AG04449 (cell line): ENCODE measurements at regions not wholly inside any gene's neighbourhood (a gene's known extent, or its start where the extent isn't known, plus 50 kb on each side); places are given as distances from the start of the nearest gene placed in this dataset.

Experiments
- CTCF ChIA-PET: fragments of 350-600 bp; formaldehyde crosslinking; extraction: SDS; loops from one replicate; lab custom pipeline; 2021; ENCODE audit warnings: antibody characterized with exemption; lab: Yijun Ruan, JAX
- POLR2A ChIA-PET: fragments of 400-600, 350-600 bp; formaldehyde crosslinking; extraction: SDS; loops from one replicate; lab custom pipeline; 2020; ENCODE audit warnings: antibody characterized with exemption, inconsistent platforms; lab: Yijun Ruan, JAX
- DNase-seq: peaks from one replicate; pipeline ENCODE4 v3.0.0-alpha.2; 2010; ENCODE audit warnings: low read depth, low spot score
- H3K4me3 ChIP-seq: 2 replicates; pipeline ENCODE4 v1.5.1; 2011; ENCODE audit warnings: low read depth, mild to moderate bottlenecking, control low read depth, low read length
- TF ChIP-seq, protein P1 (sequence below): IDR thresholded peaks from one replicate; pipeline ENCODE4 v1.5.1; 2011; ENCODE audit warnings: mild to moderate bottlenecking, moderate library complexity, low read length, control low read depth, inconsistent platforms; ENCODE audit not compliant: insufficient read depth; ENCODE audit errors: missing control alignments

GRCh38 chr3:72548981-72549380 lies 299.3 kb downstream of the SHQ1 start:
- CTCF ChIA-PET: no interaction called here
- no peak for DNase-seq
- H3K4me3 ChIP-seq: no peak overlapping the region
- POLR2A ChIA-PET: no interaction called here
- TF ChIP-seq, protein P1, sequence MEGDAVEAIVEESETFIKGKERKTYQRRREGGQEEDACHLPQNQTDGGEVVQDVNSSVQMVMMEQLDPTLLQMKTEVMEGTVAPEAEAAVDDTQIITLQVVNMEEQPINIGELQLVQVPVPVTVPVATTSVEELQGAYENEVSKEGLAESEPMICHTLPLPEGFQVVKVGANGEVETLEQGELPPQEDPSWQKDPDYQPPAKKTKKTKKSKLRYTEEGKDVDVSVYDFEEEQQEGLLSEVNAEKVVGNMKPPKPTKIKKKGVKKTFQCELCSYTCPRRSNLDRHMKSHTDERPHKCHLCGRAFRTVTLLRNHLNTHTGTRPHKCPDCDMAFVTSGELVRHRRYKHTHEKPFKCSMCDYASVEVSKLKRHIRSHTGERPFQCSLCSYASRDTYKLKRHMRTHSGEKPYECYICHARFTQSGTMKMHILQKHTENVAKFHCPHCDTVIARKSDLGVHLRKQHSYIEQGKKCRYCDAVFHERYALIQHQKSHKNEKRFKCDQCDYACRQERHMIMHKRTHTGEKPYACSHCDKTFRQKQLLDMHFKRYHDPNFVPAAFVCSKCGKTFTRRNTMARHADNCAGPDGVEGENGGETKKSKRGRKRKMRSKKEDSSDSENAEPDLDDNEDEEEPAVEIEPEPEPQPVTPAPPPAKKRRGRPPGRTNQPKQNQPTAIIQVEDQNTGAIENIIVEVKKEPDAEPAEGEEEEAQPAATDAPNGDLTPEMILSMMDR: no peak

- ChIA-PET POLR2A (no interaction called here), CTCF (no interaction called here)
- no peak for DNase-seq
- TF ChIP-seq, protein P1: no peak
- H3K4me3 ChIP-seq: no peak overlapping the region
Measured at GRCh38 chr3:72548461-72548860, 299.8 kb downstream of the SHQ1 start.

DNA sequence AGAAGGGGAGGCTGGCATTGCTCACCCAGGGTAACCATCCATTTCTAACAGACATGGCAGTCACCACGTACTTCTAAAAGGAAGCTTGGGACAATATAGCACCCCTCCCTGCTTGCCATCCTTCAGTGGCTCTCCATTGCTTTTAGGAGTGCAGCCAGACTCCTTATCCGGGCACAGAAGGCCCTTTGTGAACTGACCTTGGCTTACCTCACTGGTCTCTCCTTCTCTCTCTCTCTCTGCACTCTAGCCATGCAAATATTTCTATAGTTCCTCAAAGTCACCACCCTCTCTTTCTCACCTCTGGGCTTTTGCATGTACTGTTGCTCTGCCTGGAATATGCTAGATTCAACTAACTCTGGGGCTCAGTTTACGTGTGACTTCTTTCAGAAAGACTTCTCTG lies 301.1 kb downstream of the SHQ1 start:
- DNase-seq: no peak
- H3K4me3 ChIP-seq: no peak overlapping the region
- CTCF ChIA-PET: no interaction called here
- TF ChIP-seq, protein P1: no peak
- POLR2A ChIA-PET: no interaction called here

DNA sequence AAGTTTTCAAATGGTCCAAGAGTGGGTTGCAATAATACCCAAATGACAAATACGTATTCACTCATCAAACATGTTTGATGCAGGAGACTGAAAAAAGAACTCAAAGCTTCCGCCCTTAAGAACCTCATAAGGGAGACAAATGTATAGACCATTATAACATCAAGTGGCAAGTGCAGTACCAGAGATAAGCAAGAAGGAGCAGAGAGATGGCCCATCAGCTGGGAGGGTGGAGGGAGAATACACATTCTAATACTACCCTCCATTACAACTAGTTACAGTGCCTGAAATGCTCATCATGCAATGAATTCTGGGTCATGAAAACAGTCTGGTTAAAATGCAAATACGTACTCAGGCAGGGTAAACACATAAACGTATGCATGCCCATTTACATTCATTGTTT lies 304.0 kb downstream of the SHQ1 start:
- ChIA-PET CTCF (no interaction called here), POLR2A (no interaction called here)
- no peak overlapping the region for H3K4me3 ChIP-seq
- TF ChIP-seq, protein P1: no peak
- no peak for DNase-seq

DNA sequence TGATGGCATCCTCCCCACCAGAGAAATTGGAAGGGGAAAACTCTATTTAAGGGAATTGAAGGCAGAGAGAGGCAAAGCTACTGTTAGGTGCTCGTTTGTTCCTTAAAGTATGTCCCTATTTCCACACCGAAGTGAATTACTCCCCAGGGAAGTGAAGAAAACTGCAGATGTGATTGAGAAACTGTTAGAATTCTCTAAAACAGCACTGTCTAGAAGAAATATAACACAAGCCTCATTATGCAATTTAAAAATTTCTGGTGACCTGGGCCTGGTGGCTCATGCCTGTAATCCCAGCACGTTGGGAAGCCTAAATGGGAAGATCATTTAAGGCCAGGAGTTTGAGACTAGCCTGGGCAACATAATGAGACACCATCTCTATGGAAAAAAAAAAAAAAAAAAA lies 305.0 kb downstream of the SHQ1 start:
- TF ChIP-seq, protein P1: no peak
- POLR2A ChIA-PET: no interaction called here
- H3K4me3 ChIP-seq: no peak overlapping the region
- CTCF ChIA-PET: no interaction called here
- no peak for DNase-seq

DNA sequence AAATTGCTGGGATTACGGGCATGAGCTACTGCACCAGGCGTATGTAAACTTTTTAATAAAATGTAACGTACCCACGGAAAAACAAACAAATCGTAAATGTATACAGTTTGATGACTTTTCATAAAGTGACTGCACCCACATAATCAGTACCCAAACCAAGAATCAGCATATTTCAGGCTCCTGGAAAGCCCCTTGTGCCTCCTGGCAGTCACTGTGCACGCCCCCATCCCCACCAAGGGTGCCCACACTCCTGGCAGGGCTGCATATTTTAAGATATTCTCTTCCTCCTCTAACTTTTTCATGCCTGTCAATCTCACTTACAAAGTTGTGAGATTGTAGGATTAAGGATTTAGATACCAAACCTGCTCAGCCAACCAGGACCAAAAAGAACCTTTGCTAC lies 305.5 kb downstream of the SHQ1 start:
- TF ChIP-seq, protein P1: no peak
- POLR2A ChIA-PET: no interaction called here
- CTCF ChIA-PET: no interaction called here
- no peak overlapping the region for H3K4me3 ChIP-seq
- DNase-seq: no peak

DNA sequence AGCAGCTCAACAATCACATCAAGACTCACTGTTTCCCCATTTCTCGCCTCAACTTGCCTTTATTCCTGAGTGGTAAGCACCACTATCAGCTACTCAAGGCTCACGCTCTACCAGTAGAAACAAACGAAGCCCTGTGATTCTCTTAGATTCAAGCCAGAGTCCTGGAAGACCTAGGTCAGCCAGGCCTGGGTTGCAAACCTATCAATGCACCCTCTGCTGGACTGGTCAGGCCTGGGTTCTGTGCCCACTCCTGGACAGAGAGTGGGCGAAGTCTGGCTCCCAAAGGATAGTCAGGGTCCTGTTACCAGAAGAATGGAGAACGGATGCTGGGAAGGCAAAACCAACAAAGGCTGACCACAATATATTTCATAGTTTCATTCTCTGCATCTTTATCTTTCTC lies 308.4 kb downstream of the SHQ1 start:
- ChIA-PET POLR2A (no interaction called here), CTCF (no interaction called here)
- no peak overlapping the region for H3K4me3 ChIP-seq
- TF ChIP-seq, protein P1: no peak
- DNase-seq: no peak
